Small intestine (tissue), 7 donors: ENCODE measurements at regions not wholly inside any gene's neighbourhood (a gene's known extent, or its start where the extent isn't known, plus 50 kb on each side); places are given as distances from the start of the nearest gene placed in this dataset.

Experiments used
- DNase-seq, 2 donors: peaks; one replicate each; pipeline versions ENCODE4 v3.0.0 to v3.0.0-alpha.2; 2013
- FAIRE-seq: peaks from 2 replicates; lab custom pipeline; 2012; peaks lifted over from hg19 to GRCh38; lab: Jason Lieb, UNC
- H3K27ac ChIP-seq, 3 donors: one replicate each; pipeline ENCODE4 v1.5.1; 2013; ENCODE audit warnings: low read length in 2 of 3, mild to moderate bottlenecking in 2 of 3, control low read depth in 1 of 3, inconsistent platforms in 1 of 3, low read depth in 1 of 3, moderate library complexity in 1 of 3
- H3K27me3 ChIP-seq, 3 donors: one replicate each; pipeline ENCODE4 v1.6.1; 2013; ENCODE audit warnings: low read length in 3 of 3, inconsistent platforms in 1 of 3; ENCODE audit not compliant: control insufficient read depth in 3 of 3, insufficient read depth in 3 of 3
- H3K36me3 ChIP-seq, 3 donors: one replicate each; pipeline ENCODE4 v1.6.1; 2013; ENCODE audit warnings: low read length in 3 of 3, inconsistent platforms in 1 of 3, low read depth in 1 of 3, mild to moderate bottlenecking in 1 of 3, moderate library complexity in 1 of 3; ENCODE audit not compliant: control insufficient read depth in 3 of 3, insufficient read depth in 2 of 3
- H3K4me1 ChIP-seq, 3 donors: one replicate each; pipeline ENCODE4 v1.6.1; 2013; ENCODE audit warnings: low read length in 2 of 3, inconsistent platforms in 1 of 3, low read depth in 1 of 3, mild to moderate bottlenecking in 1 of 3, moderate library complexity in 1 of 3; ENCODE audit not compliant: control insufficient read depth in 3 of 3, insufficient read depth in 2 of 3
- H3K4me3 ChIP-seq, 3 donors: one replicate each; pipeline ENCODE4 v1.5.1; 2013; ENCODE audit warnings: low read length in 3 of 3, control low read depth in 1 of 3, inconsistent platforms in 1 of 3, low read depth in 1 of 3, mild to moderate bottlenecking in 1 of 3, moderate library complexity in 1 of 3
- H3K9me3 ChIP-seq, 2 donors: one replicate each; pipeline ENCODE4 v1.6.1; 2013; ENCODE audit warnings: low read depth in 1 of 2, low read length in 1 of 2; ENCODE audit not compliant: control insufficient read depth in 2 of 2, insufficient read depth in 1 of 2
- WGBS, 3 donors: extraction: QIAGEN DNeasy Blood & Tissue Kit; methylation state at CpG; one replicate each; pipeline ENCODE4 v1.1.7; 2013; 5-methylcytosine and 5-hydroxymethylcytosine counted together
- donor health status: healthy with polysubstance abuse.
- donor health status: control.
- donor health status: control.
- donor health status: Bipolar disorder and iron deficiency.
- donor health status: healthy.

DNA sequence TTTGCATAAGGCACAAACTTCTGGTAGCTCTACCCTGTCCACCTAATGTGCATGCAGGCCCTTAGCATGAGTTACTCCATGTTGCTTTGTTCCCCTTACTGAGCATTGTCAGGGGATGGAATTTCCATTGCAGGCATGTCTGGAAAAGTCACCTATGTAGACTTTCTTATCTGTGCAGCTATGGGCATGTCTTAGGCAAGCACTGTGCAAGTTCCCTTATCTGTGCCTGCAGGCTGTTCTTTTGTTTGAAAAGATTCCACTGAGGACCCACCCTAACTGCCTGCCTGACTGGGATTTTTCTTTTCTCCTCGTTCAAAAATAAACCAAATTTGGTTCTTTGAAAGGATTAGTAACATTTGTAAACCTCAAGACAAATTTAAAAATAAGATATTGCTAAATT, 587.0 kb downstream of the CDH18 start:
- Histone ChIP-seq H3K4me1 (no peaks in the 10 kb centered on the region), H3K36me3 (no peaks in the 10 kb centered on the region), H3K27me3 (no peaks in the 10 kb centered on the region), H3K4me3 (no peak overlapping the region), H3K27ac (no peak overlapping the region), H3K9me3 (no peaks in the 10 kb centered on the region)
- FAIRE-seq, result no peak
- 23 to 51% (median 36%) methylated on average over 1 of the region's 1 CpG for WGBS, 3 donors
- DNase-seq, result no peak

DNA sequence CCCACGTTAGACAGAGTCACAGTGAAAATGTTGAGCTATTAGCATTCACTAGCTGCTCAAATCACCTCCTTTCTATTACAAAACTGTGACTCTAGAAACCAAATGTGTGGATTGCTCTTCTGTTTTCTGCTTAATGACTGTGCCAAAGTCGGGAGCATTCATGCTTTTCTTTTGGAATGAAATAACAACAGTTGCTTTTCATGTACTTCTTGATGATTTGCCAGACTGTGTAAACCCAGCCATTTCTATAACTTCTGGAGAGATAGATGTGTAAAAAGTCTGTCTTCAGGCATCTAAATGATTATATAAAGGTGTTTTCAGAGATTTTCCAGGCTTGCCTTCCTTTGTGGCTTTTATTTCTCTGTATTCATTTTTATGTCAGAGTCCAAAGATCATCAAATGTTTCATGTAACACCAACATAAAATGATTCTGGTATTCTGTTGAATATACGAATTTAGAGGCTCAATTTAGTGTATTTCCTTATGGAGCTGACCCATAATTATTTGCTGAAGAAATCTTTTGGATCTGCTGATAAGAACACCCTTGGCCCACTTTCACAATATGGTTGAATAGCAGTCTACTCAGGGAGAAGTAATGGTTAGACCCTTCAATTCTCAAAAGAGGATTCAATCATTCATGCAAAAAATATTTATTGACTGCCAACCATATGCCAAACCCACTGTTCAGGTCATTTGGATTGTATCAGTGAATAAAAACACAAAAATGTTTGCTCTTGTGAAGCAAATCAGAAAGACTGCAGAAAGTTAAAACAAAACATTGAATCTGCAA, 581.2 kb downstream of the CDH18 start:
- H3K27me3 ChIP-seq, result no peaks in the 10 kb centered on the region
- DNase-seq, result no peak
- H3K36me3 ChIP-seq, result no peaks in the 10 kb centered on the region
- H3K4me3 ChIP-seq, result no peak overlapping the region
- no peaks in the 10 kb centered on the region for H3K9me3 ChIP-seq
- 20 to 39% (median 25%) methylated on average over 3 of the region's 3 CpGs for WGBS, 3 donors
- FAIRE-seq, result no peak
- no peaks in the 10 kb centered on the region for H3K4me1 ChIP-seq
- H3K27ac ChIP-seq, result no peak overlapping the region

DNA sequence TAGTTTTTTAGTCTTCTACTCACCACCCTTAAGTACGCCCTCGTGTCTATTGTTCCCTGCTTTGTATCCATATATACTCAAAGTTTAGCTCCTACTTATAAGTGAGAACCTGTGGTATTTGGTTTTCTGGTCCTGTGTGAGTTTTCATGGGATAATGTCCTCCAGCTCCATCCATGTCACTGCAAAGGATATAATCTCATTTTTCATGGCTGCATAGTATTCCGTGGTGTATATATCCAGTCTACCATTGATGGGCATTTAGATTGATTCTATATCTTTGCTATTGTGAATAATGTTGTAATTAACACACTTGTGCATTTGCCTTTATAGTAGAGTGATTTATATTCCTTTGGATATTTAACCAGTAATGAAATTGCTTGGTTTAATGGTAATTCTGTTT, 579.9 kb downstream of the CDH18 start:
- Histone ChIP-seq H3K4me1 (no peaks in the 10 kb centered on the region), H3K27ac (no peak overlapping the region), H3K27me3 (no peaks in the 10 kb centered on the region), H3K4me3 (no peak overlapping the region), H3K9me3 (no peaks in the 10 kb centered on the region), H3K36me3 (no peaks in the 10 kb centered on the region)
- no peak for FAIRE-seq
- WGBS, 3 donors, result 71 to 94% (median 85%) methylated on average over 3 of the region's 3 CpGs
- DNase-seq, result no peak

DNA sequence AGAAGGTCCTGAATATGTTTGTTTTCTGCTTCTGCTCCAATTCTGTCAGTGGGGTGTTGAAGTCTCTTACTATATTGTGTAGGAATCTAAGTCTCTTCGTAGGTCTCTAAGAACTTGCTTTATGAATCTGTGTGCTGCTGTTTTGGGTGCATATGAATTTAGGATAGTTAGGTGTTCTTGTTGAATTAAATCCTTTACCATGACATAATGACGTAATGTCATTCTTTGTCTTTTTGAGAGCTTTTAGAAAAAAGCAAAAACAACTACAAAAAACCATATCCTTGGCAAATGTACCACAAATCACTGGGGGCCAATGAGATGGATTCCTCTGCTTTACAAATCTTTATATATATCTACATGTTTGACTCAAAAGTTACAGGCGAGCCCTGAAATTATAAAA, 576.1 kb downstream of the CDH18 start:
- Histone ChIP-seq H3K4me1 (no peaks in the 10 kb centered on the region), H3K9me3 (no peaks in the 10 kb centered on the region), H3K4me3 (no peak overlapping the region), H3K27ac (no peak overlapping the region), H3K27me3 (no peaks in the 10 kb centered on the region), H3K36me3 (no peaks in the 10 kb centered on the region)
- DNase-seq, result no peak
- 73 to 80% (median 74%) methylated on average over 3 of the region's 3 CpGs for WGBS, 3 donors
- FAIRE-seq, result no peak
